Lung (tissue), 11 donors: ENCODE measurements at regions not wholly inside any gene's neighbourhood (a gene's known extent, or its start where the extent isn't known, plus 50 kb on each side); places are given as distances from the start of the nearest gene placed in this dataset.

Source experiments
- ATAC-seq: fragments of 200-7000 bp; cut with Tn5 transposase; one replicate; pipeline ENCODE4 v1.9.1; 2020; ENCODE audit warnings: moderate number of reproducible peaks; ENCODE audit not compliant: insufficient read depth, low FRiP score
- DNase-seq, 3 donors: peaks; one replicate each; pipeline ENCODE4 v3.0.0-alpha.2; 2013 to 2017
- H3K27ac ChIP-seq, 2 donors: one replicate each; pipeline ENCODE4 v1.5.1; 2013; ENCODE audit warnings: mild to moderate bottlenecking in 2 of 2, moderate library complexity in 2 of 2, control low read depth in 1 of 2, inconsistent platforms in 1 of 2, low read depth in 1 of 2, low read length in 1 of 2
- H3K27me3 ChIP-seq, 3 donors: one replicate each; pipeline ENCODE4 v1.5.1; 2013; ENCODE audit warnings: low read length in 2 of 3; ENCODE audit not compliant: control insufficient read depth in 3 of 3, insufficient read depth in 3 of 3
- H3K36me3 ChIP-seq, 4 donors: one replicate each; pipeline ENCODE4 v1.5.1; 2013; ENCODE audit warnings: low read length in 4 of 4, mild to moderate bottlenecking in 1 of 4, moderate library complexity in 1 of 4; ENCODE audit not compliant: control insufficient read depth in 4 of 4, insufficient read depth in 4 of 4
- H3K4me1 ChIP-seq, 5 donors: one replicate each; pipeline ENCODE4 v1.5.1; 2013; ENCODE audit warnings: low read length in 5 of 5, mild to moderate bottlenecking in 2 of 5, moderate library complexity in 1 of 5; ENCODE audit not compliant: control insufficient read depth in 5 of 5, insufficient read depth in 5 of 5
- H3K4me3 ChIP-seq: one replicate; pipeline ENCODE4 v1.5.1; 2013; ENCODE audit warnings: mild to moderate bottlenecking, control low read depth, moderate library complexity
- H3K9ac ChIP-seq, 2 donors: one replicate each; pipeline ENCODE4 v1.5.1; 2013; ENCODE audit warnings: low read length in 2 of 2, control low read depth in 1 of 2; ENCODE audit not compliant: insufficient read depth in 1 of 2
- H3K9me3 ChIP-seq, 4 donors: one replicate each; pipeline ENCODE4 v1.5.1; 2013; ENCODE audit warnings: low read length in 3 of 4, mild to moderate bottlenecking in 1 of 4, moderate library complexity in 1 of 4; ENCODE audit not compliant: control insufficient read depth in 4 of 4, insufficient read depth in 3 of 4
- WGBS, 2 donors: extraction: QIAGEN DNeasy Blood & Tissue Kit; methylation state at CpG; one replicate each; pipeline ENCODE4 v1.1.7; 2013; 5-methylcytosine and 5-hydroxymethylcytosine counted together
- TF ChIP-seq, protein P1 (sequence below): IDR thresholded peaks from 2 replicates; pipeline ENCODE4 v1.5.1; 2012; ENCODE audit warnings: mild to moderate bottlenecking; ENCODE audit errors: control extremely low read depth, extremely low read depth
- donor health status: control.
- donor health status: control.
- donor health status: Bipolar disorder and iron deficiency.
- donor health status: healthy.
- donor health status: DM: yes; HTN: yes; CAD: no.

DNA sequence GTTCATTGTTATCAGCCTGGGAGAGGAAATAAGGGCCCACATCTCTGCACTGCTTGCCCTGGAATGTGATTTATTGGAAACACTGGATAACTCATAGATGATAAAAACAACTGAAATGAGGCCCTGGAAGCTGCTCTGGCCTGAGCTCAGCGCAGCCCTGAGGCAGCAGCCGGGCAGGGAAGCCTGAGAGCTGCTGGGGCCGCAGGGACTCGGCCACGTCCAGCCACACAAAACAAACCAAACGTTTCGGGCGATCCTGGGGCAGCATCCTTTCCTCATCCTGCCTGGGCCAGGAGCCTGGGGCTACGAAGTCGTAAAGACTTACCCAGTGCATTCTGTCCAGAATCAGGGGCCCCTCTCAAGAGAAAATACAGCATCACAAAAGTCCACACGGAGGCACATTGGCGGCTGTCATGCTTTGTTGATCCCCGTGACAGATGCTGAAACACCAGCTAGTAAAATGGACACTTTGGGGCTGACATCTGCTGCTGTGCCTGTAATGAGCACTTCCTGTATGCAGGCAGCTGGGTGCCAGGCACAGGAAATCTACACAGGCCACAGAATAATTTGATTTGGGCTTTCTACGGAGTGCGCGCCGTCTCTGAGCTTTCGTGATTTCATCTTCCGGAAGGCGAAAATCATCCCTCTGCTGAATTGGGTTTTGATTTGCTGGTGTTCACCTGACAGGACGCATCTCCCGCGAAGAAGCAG, 250.6 kb downstream of the EIPR1 start:
- H3K27me3 ChIP-seq = no peaks in the 10 kb centered on the region
- WGBS, 2 donors = 65 to 78% methylated on average over 23 of the region's 23 CpGs
- peaks cover 0 to 11% (median 4%) of the 10 kb centered on the region in 5 donors for H3K4me1 ChIP-seq
- H3K9me3 ChIP-seq = no peaks in the 10 kb centered on the region
- no peak overlapping the region for H3K9ac ChIP-seq
- no peak overlapping the region for H3K4me3 ChIP-seq
- DNase-seq (no peak), ATAC-seq (no peak)
- no peak overlapping the region for H3K27ac ChIP-seq
- H3K36me3 ChIP-seq = no peaks in the 10 kb centered on the region
- TF ChIP-seq, protein P1, sequence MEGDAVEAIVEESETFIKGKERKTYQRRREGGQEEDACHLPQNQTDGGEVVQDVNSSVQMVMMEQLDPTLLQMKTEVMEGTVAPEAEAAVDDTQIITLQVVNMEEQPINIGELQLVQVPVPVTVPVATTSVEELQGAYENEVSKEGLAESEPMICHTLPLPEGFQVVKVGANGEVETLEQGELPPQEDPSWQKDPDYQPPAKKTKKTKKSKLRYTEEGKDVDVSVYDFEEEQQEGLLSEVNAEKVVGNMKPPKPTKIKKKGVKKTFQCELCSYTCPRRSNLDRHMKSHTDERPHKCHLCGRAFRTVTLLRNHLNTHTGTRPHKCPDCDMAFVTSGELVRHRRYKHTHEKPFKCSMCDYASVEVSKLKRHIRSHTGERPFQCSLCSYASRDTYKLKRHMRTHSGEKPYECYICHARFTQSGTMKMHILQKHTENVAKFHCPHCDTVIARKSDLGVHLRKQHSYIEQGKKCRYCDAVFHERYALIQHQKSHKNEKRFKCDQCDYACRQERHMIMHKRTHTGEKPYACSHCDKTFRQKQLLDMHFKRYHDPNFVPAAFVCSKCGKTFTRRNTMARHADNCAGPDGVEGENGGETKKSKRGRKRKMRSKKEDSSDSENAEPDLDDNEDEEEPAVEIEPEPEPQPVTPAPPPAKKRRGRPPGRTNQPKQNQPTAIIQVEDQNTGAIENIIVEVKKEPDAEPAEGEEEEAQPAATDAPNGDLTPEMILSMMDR = no peak

DNA sequence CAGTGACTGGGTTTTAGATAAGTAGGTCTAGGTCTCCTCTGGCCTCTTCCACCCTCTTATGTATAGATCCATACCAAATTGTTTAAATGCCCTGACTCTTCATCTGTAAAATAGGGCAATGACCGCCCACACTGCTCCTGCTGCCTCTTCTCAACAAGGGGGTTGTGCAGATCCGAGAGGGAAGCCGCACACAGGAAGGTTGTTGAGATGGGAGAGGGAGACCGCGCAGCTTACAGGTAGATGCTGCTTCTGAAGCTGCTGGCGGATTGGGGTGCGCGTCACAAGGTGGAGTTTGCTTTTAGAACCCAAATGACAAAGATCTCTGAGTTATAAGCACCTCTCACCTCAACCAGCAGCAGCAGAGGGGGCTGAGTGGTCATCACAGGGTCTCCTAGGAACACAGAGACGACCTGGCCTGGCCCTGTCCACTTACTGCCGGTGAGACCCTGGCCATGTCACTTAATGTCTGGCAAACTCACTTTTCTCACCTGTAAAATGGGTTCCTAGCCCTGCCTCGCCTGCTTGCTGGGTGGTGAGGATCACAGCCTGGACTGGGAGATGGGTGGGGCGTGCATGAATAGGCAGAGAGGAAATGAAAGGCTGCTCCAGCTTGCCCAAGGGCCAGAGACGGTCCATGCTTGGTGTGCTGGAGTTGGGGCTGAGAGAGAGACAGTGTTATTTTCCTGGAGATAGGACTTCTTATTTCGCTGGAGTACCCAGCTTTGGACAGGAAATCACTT, 251.3 kb downstream of the EIPR1 start:
- TF ChIP-seq, protein P1 = no peak
- DNase-seq = no peak
- no peaks in the 10 kb centered on the region for H3K36me3 ChIP-seq
- WGBS, 2 donors = 85 to 89% methylated on average over 14 of the region's 14 CpGs
- H3K4me3 ChIP-seq = no peak overlapping the region
- ATAC-seq = no peak
- H3K4me1 ChIP-seq = peaks cover 0 to 4% (median 2%) of the 10 kb centered on the region in 5 donors
- H3K9ac ChIP-seq = no peak overlapping the region
- H3K27me3 ChIP-seq = no peaks in the 10 kb centered on the region
- no peaks in the 10 kb centered on the region for H3K9me3 ChIP-seq
- no peak overlapping the region for H3K27ac ChIP-seq

DNA sequence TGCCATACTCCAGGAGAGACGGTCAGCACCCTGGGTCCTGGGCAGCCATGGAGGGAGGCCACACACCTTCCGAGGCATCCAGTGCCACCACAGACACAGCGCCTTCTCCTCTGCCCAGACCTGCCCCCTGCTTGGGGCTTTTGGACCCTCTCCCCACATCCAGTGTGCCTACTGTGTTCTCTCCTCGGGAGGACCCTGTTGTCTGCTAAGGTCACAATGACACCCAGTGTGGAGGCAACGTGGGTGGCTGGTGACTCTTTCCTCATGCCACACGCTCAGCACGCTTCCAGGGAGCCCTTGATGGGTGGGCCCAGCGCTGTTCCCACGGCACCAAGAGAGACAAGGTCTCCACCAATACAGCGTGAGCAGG, 251.9 kb downstream of the EIPR1 start:
- ATAC-seq = no peak
- Histone ChIP-seq H3K9me3 (no peaks in the 10 kb centered on the region), H3K4me3 (no peak overlapping the region), H3K9ac (no peak overlapping the region), H3K36me3 (no peaks in the 10 kb centered on the region), H3K27ac (no peak overlapping the region), H3K4me1 (peaks cover 0 to 4% (median 0%) of the 10 kb centered on the region in 5 donors), H3K27me3 (no peaks in the 10 kb centered on the region)
- WGBS, 2 donors = 92 to 98% methylated on average over 10 of the region's 10 CpGs
- DNase-seq = no peak
- TF ChIP-seq, protein P1 = no peak
